Activated naive CD4-positive, alpha-beta T cell (primary cell): ENCODE measurements at regions not wholly inside any gene's neighbourhood (a gene's known extent, or its start where the extent isn't known, plus 50 kb on each side); places are given as distances from the start of the nearest gene placed in this dataset.

ENCODE experiments used
- DNase-seq, 4 experiments: peaks; one replicate each; lab custom pipeline; 2025; lab: John Stamatoyannopoulos, UW

- no peak for DNase-seq
These were observed 207.7 kb upstream of the ATP11B start for GRCh38 chr3:182585532-182586150.

GRCh38 chr3:182592747-182593146 lies 200.6 kb upstream of the ATP11B start:
- DNase-seq, result no peak

- DNase-seq, result no peak
These were observed 196.5 kb upstream of the ATP11B start for GRCh38 chr3:182596676-182597410.

GRCh38 chr3:182597621-182598041 lies 195.7 kb upstream of the ATP11B start:
- DNase-seq, result no peak

- DNase-seq, result no peak
These were observed 191.7 kb upstream of the ATP11B start for GRCh38 chr3:182601597-182601996.

- no peak for DNase-seq
These were observed 189.8 kb upstream of the ATP11B start for GRCh38 chr3:182603501-182603900.

GRCh38 chr3:182605882-182606611 lies 187.3 kb upstream of the ATP11B start:
- DNase-seq, result no peak

GRCh38 chr3:182606905-182607504 lies 186.3 kb upstream of the ATP11B start:
- no peak for DNase-seq

- no peak for DNase-seq
These were observed 184.5 kb upstream of the ATP11B start for GRCh38 chr3:182608832-182609231.

- no peak for DNase-seq
These were observed 183.6 kb upstream of the ATP11B start for GRCh38 chr3:182609575-182610156.

- DNase-seq, result no peak
These were observed 181.0 kb upstream of the ATP11B start for GRCh38 chr3:182612332-182612731.

- DNase-seq, result no peak
These were observed 175.8 kb upstream of the ATP11B start for GRCh38 chr3:182617500-182617899.

GRCh38 chr3:182618085-182618732 lies 175.1 kb upstream of the ATP11B start:
- no peak for DNase-seq

GRCh38 chr3:182618981-182619591 lies 174.2 kb upstream of the ATP11B start:
- no peak for DNase-seq

GRCh38 chr3:182620723-182621434 lies 172.4 kb upstream of the ATP11B start:
- DNase-seq, result no peak

- no peak for DNase-seq
These were observed 171.7 kb upstream of the ATP11B start for GRCh38 chr3:182621435-182622240.

- DNase-seq, result no peak
These were observed 171.1 kb upstream of the ATP11B start for GRCh38 chr3:182622241-182622545.

GRCh38 chr3:182626484-182627467 lies 166.5 kb upstream of the ATP11B start:
- DNase-seq, result no peak

GRCh38 chr3:182628531-182628930 lies 164.8 kb upstream of the ATP11B start:
- DNase-seq, result no peak
